Cerebellar cortex (tissue), 1 donor: ENCODE measurements at regions not wholly inside any gene's neighbourhood (a gene's known extent, or its start where the extent isn't known, plus 50 kb on each side); places are given as distances from the start of the nearest gene placed in this dataset.
A peak's percentile ranks its signal among the peaks of the same experiment; 100 is the strongest.

Experiments used
- DNase-seq: peaks from one replicate; pipeline ENCODE4 v3.0.0-alpha.2; 2015; ENCODE audit warnings: low spot score

- no peak for DNase-seq
Measured at GRCh38 chr1:170219163-170219562, 73.4 kb downstream of the NTMT2 start.

- DNase-seq: no peak
Measured at GRCh38 chr1:170221031-170221430, 75.3 kb downstream of the NTMT2 start.

- DNase-seq: no peak
Measured at GRCh38 chr1:170221495-170221894, 75.7 kb downstream of the NTMT2 start.

GRCh38 chr1:170224469-170224868 is 78.7 kb downstream of the NTMT2 start:
- no peak for DNase-seq

GRCh38 chr1:170225781-170226530 is 80.2 kb downstream of the NTMT2 start:
- DNase-seq: no peak

- DNase-seq: no peak
Measured at GRCh38 chr1:170226767-170227166, 81.0 kb downstream of the NTMT2 start.

GRCh38 chr1:170230323-170230722 is 84.6 kb downstream of the NTMT2 start:
- DNase-seq: no peak

GRCh38 chr1:170231662-170232061 is 85.9 kb downstream of the NTMT2 start:
- no peak for DNase-seq

GRCh38 chr1:170238704-170239391 is 93.1 kb downstream of the NTMT2 start:
- DNase-seq: no peak

GRCh38 chr1:170239445-170239844 is 93.7 kb downstream of the NTMT2 start:
- DNase-seq: no peak

- no peak for DNase-seq
Measured at GRCh38 chr1:170240409-170240808, 94.7 kb downstream of the NTMT2 start.

GRCh38 chr1:170241266-170241851 is 95.6 kb downstream of the NTMT2 start:
- DNase-seq: no peak

- no peak for DNase-seq
Measured at GRCh38 chr1:170247751-170248521, 102.2 kb downstream of the NTMT2 start.

GRCh38 chr1:170250531-170251276 is 104.9 kb downstream of the NTMT2 start:
- DNase-seq: no peak

- DNase-seq: no peak
Measured at GRCh38 chr1:170252851-170253579, 107.3 kb downstream of the NTMT2 start.

- DNase-seq: no peak
Measured at GRCh38 chr1:170254371-170254770, 108.6 kb downstream of the NTMT2 start.

- no peak for DNase-seq
Measured at GRCh38 chr1:170261669-170262068, 115.9 kb downstream of the NTMT2 start.

- no peak for DNase-seq
Measured at GRCh38 chr1:170262276-170262939, 116.6 kb downstream of the NTMT2 start.

- DNase-seq: no peak
Measured at GRCh38 chr1:170265234-170265633, 119.5 kb downstream of the NTMT2 start.

GRCh38 chr1:170267317-170267716 is 121.6 kb downstream of the NTMT2 start:
- DNase-seq: peak; percentile 12
